ENCODE measurements at regions not wholly inside any gene's neighbourhood (a gene's known extent, or its start where the extent isn't known, plus 50 kb on each side); places are given as distances from the start of the nearest gene placed in this dataset.

- CTCF ChIA-PET, result interaction anchor here (1.0 kb wide), 1 partner anchor 18 kb away, joined by 3 read pairs; no protein-coding TSS in a partner anchor
- H3K79me2 ChIP-seq (ENCODE audit: insufficient read depth), result no peaks in the 10 kb centered on the region
- no peaks in the 10 kb centered on the region for H4K20me1 ChIP-seq (ENCODE audit: insufficient read depth)
- no peak overlapping the region for H3K27ac ChIP-seq (ENCODE audit: low read depth in 2 of 2, low read length in 1 of 2)
- peaks cover 0 to 12% of the 10 kb centered on the region in 2 experiments; a peak in 2 of 4 replicates for H3K4me1 ChIP-seq (ENCODE audit: control insufficient read depth in 1 of 2, insufficient read depth in 2 of 2, low read depth in 1 of 2, low read length in 1 of 2)
- WGBS (ENCODE audit: low lambda C conversion rate), result 40% methylated on average over 6 of the region's 7 CpGs
- TF ChIP-seq USF2 (IDR thresholded peaks at IDR 0.05; ENCODE audit: borderline replicate concordance, low read depth, low read length), result no peak
- TF ChIP-seq MXI1 (IDR thresholded peaks at IDR 0.05; ENCODE audit: low read depth, low read length), result no peak
- TF ChIP-seq POLR2AphosphoS5 (IDR thresholded peaks at IDR 0.05; ENCODE audit: low read depth, low read length), result no peak
- TF ChIP-seq REST (IDR thresholded peaks at IDR 0.05; ENCODE audit: low read depth, low read length), result no peak
- TF ChIP-seq EZH2phosphoT487 (IDR thresholded peaks at IDR 0.05; ENCODE audit: borderline replicate concordance, low read depth), result no peak
- TF ChIP-seq TCF12 (IDR thresholded peaks at IDR 0.05), result no peak
- POLR2A ChIA-PET, result no interaction called here
- no peak overlapping the region for H2AFZ ChIP-seq (ENCODE audit: low read depth)
- no peaks in the 10 kb centered on the region for H3K9me3 ChIP-seq
- no peaks in the 10 kb centered on the region for H3K27me3 ChIP-seq (ENCODE audit: insufficient read depth)
- no peaks in the 10 kb centered on the region for H3K36me3 ChIP-seq (replicated peaks in 1 of 2; ENCODE audit: control insufficient read depth in 1 of 2, insufficient read depth in 2 of 2, low read length in 1 of 2)
- no peak overlapping the region for H3K4me2 ChIP-seq
- no peak overlapping the region for H3K4me3 ChIP-seq (ENCODE audit: low read depth in 2 of 2, low read length in 1 of 2)
- H3K9ac ChIP-seq, result no peak overlapping the region
- DNase-seq, result no peak
- H3F3A ChIP-seq (replicated peaks; ENCODE audit: insufficient read depth), result no peaks in the 10 kb centered on the region
- H3K9me2 ChIP-seq, result no peaks in the 10 kb centered on the region
Measured at GRCh38 chr19:30281906-30282305, 90.3 kb upstream of the ZNF536 start.

- Histone ChIP-seq H3K9me2 (no peaks in the 10 kb centered on the region), H3K27ac (ENCODE audit: low read depth in 2 of 2, low read length in 1 of 2) (no peak overlapping the region), H3K4me3 (ENCODE audit: low read depth in 2 of 2, low read length in 1 of 2) (no peak overlapping the region), H2AFZ (ENCODE audit: low read depth) (no peak overlapping the region), H3K79me2 (ENCODE audit: insufficient read depth) (no peaks in the 10 kb centered on the region), H3K27me3 (ENCODE audit: insufficient read depth) (no peaks in the 10 kb centered on the region), H3K9me3 (no peaks in the 10 kb centered on the region), H3K4me2 (no peak overlapping the region), H3K4me1 (ENCODE audit: control insufficient read depth in 1 of 2, insufficient read depth in 2 of 2, low read depth in 1 of 2, low read length in 1 of 2) (peaks cover 0 to 12% of the 10 kb centered on the region in 2 experiments; a peak in 2 of 4 replicates), H3F3A (replicated peaks; ENCODE audit: insufficient read depth) (no peaks in the 10 kb centered on the region), H3K36me3 (replicated peaks in 1 of 2; ENCODE audit: control insufficient read depth in 1 of 2, insufficient read depth in 2 of 2, low read length in 1 of 2) (no peaks in the 10 kb centered on the region), H3K9ac (no peak overlapping the region), H4K20me1 (ENCODE audit: insufficient read depth) (no peaks in the 10 kb centered on the region)
- ChIA-PET CTCF (no interaction called here), POLR2A (no interaction called here)
- TF ChIP-seq SMC3 (IDR thresholded peaks at IDR 0.05; ENCODE audit: low read depth, low read length) (no peak), POLR2AphosphoS5 (IDR thresholded peaks at IDR 0.05; ENCODE audit: low read depth, low read length) (no peak), SIN3A (IDR thresholded peaks at IDR 0.05; ENCODE audit: borderline replicate concordance, low read depth, low read length) (no peak)
- 10% methylated on average over 2 of the region's 2 CpGs for WGBS (ENCODE audit: low lambda C conversion rate)
- DNase-seq, result no peak
Measured at GRCh38 chr19:30283556-30283955, 88.6 kb upstream of the ZNF536 start.

All from SK-N-SH (cell line).